GM19035 (cell line): ENCODE measurements at regions not wholly inside any gene's neighbourhood (a gene's known extent, or its start where the extent isn't known, plus 50 kb on each side); places are given as distances from the start of the nearest gene placed in this dataset.

Source experiments
- ATAC-seq: cut with Tn5 transposase; IDR thresholded peaks from one replicate; pipeline ENCODE4 v1.9.1; 2021; ENCODE audit not compliant: unreplicated experiment

DNA sequence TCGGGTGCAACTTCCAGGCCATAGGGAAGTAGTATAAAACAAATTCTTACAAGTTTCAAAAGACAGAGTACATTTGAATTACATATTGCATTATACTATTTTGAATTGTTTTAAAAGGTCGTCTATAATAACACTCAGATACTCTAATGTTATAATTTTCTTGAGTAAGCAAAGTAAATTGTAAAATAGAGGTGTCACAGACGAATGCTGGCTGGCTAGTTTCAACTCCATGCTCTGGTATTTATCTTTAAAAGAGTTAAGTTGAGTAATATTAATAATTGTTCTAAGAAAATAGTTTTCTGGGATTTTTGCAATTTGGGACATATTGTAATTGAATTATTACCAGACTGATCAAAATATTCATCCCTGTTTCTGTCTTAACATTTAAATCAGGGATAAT is 764.9 kb downstream of the TECRL start:
- no peak for ATAC-seq

DNA sequence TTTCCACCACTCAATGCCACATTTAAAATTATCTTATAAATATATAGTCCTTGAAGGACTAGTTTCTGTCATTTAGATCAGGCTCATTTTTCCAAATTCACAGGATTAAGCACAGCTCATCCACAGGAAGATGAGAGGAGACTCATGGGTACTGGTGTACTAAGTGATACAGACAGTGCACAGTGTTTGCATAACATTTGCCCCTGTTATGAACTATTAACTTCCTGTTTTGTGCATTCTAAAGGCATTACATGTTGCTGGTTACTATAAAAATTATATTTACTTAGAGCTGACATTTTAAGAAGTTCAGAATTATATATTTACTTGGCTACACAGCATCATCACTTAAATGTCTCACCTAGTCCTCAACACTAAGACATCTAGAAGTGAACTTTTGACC is 772.0 kb downstream of the TECRL start:
- ATAC-seq = no peak

DNA sequence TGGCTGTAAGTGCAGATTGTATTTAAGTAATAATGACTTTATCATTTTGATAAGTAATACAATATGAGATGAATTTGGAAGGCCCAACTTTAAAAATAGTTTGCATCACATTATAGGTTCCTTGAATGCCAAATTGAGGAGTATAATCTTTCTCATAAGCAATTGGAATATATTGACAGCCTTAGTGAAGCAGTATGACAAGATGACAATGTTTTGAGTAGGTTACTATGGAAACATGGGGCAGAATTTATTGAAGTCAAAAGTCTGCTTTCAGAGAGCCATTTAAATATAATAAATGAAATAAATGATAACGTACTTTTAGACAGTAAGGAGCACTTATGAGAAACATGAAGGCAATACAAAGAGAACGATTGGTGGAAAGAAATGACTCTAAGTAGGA is 776.4 kb downstream of the TECRL start:
- ATAC-seq = no peak

DNA sequence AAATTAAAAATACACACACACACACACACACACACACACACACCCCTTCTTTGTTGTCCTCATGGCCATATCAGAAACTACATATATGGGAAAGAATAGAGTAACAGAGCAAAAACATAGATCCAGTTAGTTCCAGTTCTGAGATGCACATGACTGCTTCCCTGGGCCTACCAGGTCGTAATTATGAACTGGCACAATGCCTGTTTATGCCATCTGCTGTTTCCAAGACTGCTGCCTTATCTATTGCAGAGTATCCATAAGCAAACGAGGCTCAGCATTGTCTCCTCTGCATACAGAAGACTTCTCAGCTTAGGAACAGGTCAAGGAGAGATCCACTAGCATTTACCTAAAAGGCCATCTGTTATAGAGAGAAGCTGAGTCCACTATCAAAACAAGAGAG is 789.0 kb downstream of the TECRL start:
- no peak for ATAC-seq

DNA sequence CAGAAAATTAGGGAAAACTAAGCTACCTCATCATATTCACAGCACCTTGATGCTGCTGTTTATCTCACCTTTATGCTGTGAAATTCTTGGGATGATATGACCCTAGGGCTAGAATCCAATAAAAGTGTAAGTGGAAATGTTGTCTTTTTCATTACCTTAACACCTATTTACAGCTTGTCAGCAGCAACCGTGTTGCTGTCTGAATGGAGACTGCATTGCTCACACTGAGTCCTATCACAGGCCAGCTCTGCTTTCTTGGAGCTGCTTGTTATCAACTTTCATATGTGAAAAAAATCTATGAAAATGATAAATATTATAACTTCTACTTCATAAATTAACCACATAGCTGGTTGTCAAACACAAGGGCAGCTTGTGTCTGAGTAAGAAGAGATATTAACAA is 789.5 kb downstream of the TECRL start:
- ATAC-seq = no peak

DNA sequence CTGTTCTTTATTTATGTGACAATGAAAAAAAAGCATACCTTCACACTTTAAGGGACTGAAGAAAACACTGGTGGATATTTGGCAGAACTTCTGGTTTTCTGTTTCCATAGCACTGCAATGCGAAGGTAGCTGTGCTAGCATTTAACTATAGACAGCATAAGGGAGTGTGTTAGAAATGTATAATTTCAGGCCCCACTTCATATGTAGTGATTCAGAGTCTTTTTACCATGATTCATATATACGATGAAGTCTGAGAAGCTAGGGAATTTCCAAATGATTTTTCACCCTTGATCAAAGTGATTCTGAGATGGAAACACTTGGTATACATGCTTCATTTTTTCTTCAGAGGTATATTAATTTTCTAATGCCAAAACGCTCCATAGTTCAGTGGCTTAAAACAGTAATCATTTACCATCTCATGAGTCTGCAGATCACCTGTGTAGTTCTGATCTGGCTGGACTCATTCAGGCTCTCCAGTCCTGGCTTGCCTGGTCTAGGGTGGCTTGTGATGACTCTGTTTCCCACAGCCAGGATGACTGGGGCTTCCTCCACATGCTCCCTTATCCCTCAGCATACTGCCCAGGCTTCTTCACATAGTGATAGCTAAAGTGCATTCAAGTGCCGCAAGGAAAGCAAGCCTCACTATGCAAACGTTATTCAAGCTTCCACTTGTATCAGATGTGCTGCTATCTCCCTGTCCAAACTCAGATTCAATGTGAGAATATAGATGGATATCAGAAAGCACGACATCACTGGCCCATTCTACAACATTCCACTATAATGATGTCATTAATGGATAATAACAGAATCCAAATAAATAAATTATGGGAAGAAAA is 790.1 kb downstream of the TECRL start:
- ATAC-seq = no peak

DNA sequence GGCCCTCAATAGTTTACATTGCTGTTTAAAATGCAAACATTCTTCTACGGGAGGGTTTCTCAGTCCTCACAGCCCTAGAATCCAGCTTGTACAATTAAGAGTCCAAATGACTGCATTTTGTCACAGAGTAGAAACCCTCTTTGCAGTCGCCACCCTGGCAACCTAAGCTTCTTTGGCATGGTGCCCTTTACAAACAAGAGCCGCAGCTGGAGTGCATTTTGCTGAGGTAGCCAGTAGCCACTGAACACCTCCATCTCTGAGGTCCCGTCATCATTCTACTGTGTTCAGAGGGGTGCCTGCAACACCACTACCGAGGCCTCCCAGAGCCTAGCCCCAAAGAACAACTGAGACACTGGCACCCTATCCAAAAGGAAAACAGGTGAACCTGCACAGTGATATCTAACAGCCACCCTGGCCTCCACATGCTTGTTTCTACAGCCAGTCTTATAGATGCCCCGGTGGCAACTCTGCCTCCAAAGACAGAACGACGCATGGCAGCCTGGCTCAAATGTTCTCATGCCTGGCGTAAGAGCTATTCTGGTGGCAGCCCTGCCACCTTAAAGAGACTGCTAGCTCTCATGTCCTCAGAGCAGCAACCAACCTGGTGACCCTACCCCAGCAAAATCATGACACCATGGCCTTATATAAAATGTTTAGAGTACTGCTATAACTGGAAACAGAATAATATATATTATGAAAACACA is 801.9 kb downstream of the TECRL start:
- no peak for ATAC-seq

DNA sequence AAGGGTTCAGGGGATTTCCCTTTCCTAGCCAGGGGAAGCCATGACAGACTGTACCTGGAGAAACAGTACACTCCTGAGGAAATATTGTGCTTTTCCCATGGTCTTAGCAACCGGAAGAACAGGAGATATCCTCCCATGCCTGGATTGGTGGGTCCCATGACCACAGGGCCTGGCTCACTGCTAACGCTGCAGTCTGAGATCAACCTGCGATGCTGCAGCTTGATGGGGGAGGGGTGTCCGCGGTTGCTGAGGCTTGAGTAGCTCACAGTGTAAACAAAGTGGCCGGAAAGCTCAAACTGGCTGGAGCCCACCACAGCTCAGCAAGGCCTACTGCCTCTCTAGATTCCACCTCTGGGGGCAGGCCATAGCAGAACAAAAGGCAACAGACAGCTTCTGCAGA is 819.5 kb downstream of the TECRL start:
- no peak for ATAC-seq

DNA sequence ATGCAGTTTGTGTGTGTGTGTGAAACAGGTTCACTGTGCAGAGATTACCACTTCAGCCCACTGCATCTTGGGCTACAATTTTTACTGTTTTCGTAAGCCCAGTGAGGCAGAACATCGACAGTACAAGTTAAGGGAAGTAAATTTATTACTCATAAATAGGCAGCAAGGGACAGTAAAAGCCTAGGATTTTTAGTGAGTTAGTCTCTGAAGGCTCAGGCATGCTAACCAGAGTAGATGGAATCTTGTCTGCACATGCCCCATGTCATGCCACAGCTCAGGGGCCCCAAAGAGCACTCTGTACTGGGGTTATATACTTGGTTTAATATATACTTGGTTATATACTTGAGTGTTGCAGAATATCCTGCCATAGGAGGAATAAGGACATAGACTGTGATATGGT is 825.7 kb downstream of the TECRL start:
- no peak for ATAC-seq

DNA sequence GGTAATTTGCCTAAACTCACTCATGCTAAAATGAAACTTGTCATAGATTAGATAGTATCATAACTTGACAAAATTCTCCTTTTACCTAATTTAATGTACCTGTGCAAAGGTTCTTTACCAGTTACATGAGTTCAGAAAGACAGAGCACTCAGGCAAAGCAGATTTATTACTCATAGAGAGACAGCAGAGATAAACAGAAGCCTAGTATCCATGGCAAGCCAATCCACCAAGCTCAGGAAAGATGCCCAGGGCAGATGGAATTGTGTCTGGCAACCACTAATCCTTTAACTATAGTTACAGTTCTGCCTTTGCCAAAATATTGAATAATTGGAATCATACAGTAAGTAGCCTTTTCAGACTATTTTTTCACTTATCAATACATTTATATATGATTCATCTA is 826.2 kb downstream of the TECRL start:
- no peak for ATAC-seq

DNA sequence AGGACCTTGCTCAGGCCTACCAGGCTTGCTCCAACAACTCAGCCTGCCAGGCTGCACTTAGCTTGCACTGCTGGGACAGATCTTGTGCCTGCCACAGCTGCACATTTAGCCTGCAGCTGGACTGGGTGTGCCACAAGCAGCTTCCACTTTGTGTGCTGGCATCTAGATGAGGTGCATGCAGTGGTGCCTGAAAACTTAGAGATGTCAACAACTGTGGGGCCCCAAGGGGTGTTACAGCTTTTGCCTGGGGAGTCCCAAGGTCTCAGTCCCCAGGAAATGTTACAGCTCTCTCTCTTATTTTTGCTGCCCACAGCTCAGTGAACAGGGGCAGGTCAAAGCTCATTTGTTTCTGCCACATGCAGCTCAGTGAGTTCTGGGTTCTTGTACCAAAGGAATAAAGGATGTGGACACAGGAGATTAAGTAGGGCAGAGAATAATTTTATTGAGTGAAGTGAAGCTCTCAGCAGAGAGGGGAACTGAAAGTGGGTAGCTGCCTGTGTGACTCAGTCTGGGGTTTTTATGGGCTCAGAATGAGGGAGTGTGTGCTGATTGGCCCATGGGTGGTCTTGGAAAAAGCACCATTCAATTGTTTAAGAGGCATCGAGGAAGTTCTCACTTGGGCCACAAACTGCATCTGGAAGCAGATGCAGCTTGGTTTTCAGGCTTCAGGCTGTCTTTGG is 828.3 kb downstream of the TECRL start:
- ATAC-seq = no peak

DNA sequence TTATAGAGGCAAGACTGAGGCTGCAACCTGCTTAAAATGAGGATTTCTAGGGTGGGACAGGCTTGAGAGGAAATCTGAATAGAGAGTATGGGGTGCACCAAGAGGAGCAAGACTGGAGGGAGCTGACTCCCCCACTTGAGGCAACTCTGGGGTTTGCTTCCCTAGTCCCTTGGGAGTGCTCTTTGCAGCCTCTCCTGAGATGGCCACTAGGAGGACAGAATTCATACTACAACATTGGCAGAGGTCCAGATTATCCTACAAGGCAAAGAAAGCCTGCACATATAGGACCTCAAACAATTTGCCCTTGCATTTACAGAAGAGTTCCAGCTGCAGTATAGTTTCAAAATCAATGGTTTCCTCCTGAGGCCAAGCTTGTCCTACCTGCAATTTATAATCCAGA is 830.9 kb downstream of the TECRL start:
- no peak for ATAC-seq

DNA sequence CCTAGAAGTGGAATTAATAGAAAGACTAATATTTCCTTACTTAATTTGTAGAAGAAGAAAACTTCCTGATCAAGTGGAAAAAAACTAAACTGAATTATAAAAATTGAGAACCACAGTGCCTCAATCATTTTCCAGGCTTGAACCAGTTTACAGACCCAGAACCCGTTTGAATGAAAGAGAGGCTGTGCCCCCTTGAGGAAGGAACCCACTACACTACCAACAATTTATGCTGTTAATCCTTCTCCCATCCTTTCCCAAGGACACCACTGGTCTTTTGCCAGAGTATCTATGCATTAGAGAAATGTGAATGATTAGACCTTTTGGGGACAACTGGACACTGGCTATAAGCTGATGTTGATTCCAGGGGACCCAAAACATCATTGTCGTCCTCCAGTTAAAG is 842.6 kb downstream of the TECRL start:
- no peak for ATAC-seq

DNA sequence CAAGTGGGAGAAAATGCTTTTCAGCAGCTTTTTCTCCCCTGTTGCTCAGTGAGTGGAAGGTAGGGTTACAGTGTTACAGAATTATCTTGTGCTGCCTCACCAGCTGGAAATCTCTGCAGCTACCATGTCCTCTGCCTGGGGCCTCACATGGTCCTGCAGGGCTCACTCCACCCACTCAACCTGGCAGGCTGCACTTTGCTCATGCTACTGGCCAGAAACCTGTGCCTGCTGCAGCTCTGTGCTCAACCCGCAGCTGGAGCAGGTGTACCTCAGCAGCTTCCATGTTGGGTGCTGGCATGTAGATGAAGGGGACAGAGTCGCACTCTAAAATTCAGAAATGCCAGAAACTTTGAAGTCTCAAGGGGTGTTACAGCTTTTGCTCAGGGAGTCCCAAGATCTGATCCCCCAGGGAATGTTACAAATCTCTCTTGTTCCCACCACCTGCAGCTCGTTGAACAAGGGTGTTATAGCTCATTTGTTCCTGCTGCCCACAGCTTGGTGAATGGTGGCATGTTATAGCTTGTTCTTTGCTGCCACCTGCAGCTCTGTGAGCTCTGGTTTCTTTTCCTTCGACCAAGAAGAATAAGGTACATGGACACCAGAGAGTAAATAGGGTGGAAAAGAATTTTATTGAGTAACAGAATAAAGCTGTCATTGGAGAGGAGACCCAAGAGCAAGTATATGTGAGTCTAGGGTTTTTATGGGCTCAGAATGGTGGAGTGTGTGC is 845.8 kb downstream of the TECRL start:
- no peak for ATAC-seq

DNA sequence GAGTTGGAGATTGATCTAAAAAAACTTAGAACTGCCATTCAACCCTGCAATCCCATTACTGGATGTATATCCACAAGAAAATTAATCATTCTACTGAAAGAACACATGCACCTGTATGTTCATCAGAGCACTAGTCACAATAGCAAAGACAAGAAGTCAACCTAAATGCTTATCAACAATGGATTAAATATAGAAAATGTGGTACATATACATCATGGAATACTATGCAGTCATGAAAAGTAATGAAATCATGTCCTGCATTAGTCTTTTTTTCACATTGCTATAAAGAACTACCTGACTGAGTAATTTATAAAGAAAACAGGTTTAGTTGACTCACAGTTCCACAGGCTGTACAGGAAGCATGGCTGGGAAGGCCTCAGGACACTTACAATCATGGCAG is 850.5 kb downstream of the TECRL start:
- ATAC-seq = no peak

DNA sequence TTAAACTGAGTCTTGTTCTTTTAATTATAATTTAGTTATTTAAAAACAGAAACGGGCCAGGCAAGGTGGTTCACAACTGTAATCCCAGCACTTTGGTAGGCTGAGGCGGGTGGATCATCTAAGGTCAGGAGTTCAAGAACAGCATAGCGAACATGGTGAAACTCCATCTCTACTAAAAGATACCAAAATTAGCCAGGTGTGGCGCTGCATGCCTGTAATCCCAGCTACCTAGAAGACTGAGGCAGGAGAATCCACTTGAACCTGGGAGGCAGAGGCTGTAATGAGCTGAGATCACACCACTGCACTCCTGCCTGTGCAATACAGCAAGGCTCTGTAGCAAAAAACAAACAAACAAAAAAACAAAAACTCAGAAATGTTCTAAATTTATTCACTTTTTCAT is 852.9 kb downstream of the TECRL start:
- no peak for ATAC-seq

DNA sequence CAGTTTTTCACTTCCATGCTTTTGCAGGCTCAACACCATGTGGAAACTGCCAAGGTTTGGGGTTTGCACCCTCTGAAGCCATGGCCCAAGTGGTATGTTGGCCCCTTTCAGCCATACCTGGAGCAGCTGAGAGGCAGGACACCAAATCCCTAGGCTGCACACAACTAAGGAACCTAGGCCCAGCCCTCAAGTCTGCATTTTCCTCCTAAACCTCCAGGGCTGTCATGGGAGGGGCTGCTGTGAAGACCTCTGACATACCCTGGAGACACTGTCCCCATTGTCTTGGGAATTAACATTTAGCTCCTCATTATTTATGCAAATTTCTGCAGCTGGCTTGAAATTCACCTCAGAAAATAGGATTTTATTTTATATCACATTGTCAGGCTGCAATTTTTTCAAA is 856.1 kb downstream of the TECRL start:
- ATAC-seq = no peak

DNA sequence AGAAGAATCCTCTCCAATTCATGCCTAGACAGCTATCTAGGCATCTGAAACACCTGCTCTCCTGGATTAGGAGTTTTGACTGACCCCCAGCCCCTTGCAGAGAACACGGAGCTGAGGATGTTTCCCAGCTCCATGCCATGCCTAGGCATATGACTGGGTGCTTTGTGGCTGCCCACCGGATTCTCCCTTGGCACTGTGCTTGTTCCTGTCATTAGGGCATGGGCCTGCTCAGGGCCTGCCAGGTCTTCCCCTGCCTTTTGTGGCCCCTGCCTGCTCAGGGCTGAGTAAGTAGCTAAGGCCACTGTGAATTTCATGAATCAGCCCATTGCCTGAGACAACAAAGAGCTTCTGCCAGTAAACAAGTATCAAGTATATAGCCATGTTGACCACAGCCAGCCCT is 867.4 kb downstream of the TECRL start:
- ATAC-seq = no peak

DNA sequence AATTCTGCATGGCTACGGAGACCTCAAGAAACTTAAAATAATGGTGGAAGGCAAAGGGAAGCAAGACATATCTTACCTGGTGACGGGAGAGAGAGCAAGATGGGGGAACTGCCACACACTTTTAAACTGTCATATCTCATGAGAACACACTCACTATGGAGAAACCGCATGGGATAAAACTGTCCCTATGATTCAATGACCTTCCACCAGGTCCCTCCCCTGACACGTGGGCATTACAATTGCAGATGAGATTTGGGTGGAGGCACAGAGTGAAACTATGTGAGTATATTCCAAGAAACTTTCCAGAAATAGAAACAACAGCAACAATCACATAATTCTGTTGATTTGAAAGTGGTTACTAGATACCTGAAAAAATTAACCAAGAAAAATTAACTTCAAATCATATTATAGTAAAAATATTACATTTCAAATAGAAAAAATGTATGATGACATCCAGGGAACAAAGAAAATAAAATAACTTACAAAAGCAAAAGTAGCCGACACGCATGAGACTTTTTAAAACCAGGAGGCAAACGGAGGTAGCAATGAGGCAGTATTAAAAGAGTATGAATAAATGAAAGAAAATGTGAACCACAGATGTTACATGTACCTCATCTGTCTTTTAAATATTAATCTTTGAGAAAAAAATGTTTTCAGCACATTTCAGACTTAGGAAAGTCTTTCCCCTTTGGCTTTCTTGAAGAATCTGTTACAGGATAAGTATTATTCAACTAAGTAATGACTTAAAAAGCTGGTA is 879.5 kb downstream of the TECRL start:
- no peak for ATAC-seq

DNA sequence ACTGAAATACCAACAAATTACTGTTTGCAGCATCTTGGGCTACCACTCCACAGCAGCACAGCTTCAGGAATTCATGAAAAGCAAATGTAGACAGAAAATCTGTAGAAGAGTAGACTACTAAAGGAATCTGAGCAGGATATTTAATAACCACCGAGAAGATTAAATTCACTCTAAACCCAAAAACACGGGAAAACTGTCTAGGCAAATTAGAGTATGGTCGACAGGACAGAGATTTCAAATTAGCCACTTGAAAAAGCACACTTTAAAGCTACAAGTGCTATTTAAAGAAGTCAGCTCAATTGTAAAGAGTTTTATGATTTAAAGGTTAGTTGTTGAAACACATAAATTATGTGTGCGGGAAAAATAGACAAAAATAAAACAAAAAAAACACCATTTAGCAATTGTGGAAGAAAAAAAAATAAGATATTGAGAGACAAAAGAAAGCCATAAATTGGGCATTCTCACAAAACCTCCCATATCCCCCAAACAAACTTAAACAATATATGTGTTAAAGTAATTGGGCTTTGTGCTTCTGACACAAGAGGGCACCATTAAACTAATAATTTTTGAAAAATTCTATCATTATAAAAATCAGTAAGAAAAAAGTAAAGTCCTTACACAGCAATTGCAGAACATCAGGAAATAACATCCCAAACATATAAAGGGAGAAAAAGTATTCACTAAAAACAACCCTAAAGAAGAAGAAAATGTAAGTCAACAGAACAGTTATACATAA is 880.8 kb downstream of the TECRL start:
- no peak for ATAC-seq
